ENCODE measurements at regions not wholly inside any gene's neighbourhood (a gene's known extent, or its start where the extent isn't known, plus 50 kb on each side); places are given as distances from the start of the nearest gene placed in this dataset.

DNA sequence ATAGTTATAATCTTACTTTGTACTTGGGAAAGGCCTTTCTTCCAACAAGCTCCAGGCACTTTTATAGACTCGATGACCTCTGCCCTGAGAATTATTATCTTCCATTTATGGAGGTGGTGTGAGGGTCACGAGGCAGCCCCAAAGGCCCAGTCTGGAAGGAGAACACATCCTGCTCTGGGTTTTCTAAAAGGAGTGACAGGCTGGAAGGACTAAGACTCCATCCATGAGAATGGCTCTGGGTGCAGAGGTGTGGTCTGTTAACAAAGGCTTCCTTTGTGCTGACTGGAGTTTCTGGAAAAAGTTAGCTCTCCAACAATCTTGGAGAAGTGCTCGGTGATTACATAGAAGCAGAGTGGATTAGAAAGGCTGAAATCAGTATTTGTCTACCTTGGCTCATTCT, 74.7 kb upstream of the SESN3 start:
- Mint-ChIP-seq H3K4me3 (no peak overlapping the region), H3K36me3 (ENCODE audit: low read depth) (no peaks in the 10 kb centered on the region), H3K27me3 (ENCODE audit: low read depth) (no peaks in the 10 kb centered on the region), H3K27ac (no peak overlapping the region), H3K9me3 (ENCODE audit: insufficient read depth) (no peaks in the 10 kb centered on the region), H3K4me1 (ENCODE audit: low read depth) (peaks cover 4% of the 10 kb centered on the region)
- no peak for DNase-seq
- ATAC-seq = no peak
- CTCF ChIA-PET = interaction anchor here (1.4 kb wide), 1 partner anchor 154 kb away, joined by 4 read pairs; no protein-coding TSS in a partner anchor
- POLR2A ChIA-PET = no interaction called here

GRCh38 chr11:95304777-95305176, 73.8 kb upstream of the SESN3 start:
- peaks cover 4% of the 10 kb centered on the region for H3K4me1 Mint-ChIP-seq (ENCODE audit: low read depth)
- H3K27me3 Mint-ChIP-seq (ENCODE audit: low read depth) = no peaks in the 10 kb centered on the region
- no peak overlapping the region for H3K27ac Mint-ChIP-seq
- no peaks in the 10 kb centered on the region for H3K9me3 Mint-ChIP-seq (ENCODE audit: insufficient read depth)
- ATAC-seq (no peak), DNase-seq (no peak)
- no peaks in the 10 kb centered on the region for H3K36me3 Mint-ChIP-seq (ENCODE audit: low read depth)
- POLR2A ChIA-PET = no interaction called here
- CTCF ChIA-PET = no interaction called here
- no peak overlapping the region for H3K4me3 Mint-ChIP-seq

GRCh38 chr11:95302211-95302610, 71.2 kb upstream of the SESN3 start:
- H3K27ac Mint-ChIP-seq = no peak overlapping the region
- no peak for ATAC-seq
- DNase-seq = no peak
- no peaks in the 10 kb centered on the region for H3K9me3 Mint-ChIP-seq (ENCODE audit: insufficient read depth)
- ChIA-PET CTCF (no interaction called here), POLR2A (no interaction called here)
- H3K4me1 Mint-ChIP-seq (ENCODE audit: low read depth) = peaks cover 7% of the 10 kb centered on the region
- H3K36me3 Mint-ChIP-seq (ENCODE audit: low read depth) = no peaks in the 10 kb centered on the region
- no peak overlapping the region for H3K4me3 Mint-ChIP-seq
- no peaks in the 10 kb centered on the region for H3K27me3 Mint-ChIP-seq (ENCODE audit: low read depth)

DNA sequence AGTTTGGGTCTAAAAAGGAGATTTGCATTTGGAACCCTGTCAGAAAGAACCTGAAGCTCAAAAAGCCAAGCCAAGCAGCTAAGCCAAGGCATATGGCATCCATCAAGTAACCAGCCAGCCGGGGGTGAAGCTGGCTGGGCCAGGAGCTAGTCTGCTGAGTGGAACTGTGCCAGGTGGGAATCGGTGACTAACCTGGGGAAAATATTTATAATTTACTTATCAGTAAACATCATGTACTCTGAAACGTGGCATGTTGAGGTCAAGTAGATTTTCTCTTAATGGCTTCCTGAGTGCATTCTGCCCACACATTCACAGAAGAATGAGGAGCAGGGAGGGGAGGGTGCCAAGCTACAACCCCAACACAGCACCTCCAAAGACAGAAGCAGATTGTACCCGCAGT, 70.5 kb upstream of the SESN3 start:
- no peaks in the 10 kb centered on the region for H3K36me3 Mint-ChIP-seq (ENCODE audit: low read depth)
- no peak for DNase-seq
- peaks cover 12% of the 10 kb centered on the region for H3K4me1 Mint-ChIP-seq (ENCODE audit: low read depth)
- POLR2A ChIA-PET = no interaction called here
- CTCF ChIA-PET = no interaction called here
- H3K9me3 Mint-ChIP-seq (ENCODE audit: insufficient read depth) = no peaks in the 10 kb centered on the region
- H3K4me3 Mint-ChIP-seq = no peak overlapping the region
- no peak overlapping the region for H3K27ac Mint-ChIP-seq
- ATAC-seq = no peak
- no peaks in the 10 kb centered on the region for H3K27me3 Mint-ChIP-seq (ENCODE audit: low read depth)

GRCh38 chr11:95299078-95299679, 68.2 kb upstream of the SESN3 start:
- Mint-ChIP-seq H3K9me3 (ENCODE audit: insufficient read depth) (no peaks in the 10 kb centered on the region), H3K4me3 (no peak overlapping the region), H3K36me3 (ENCODE audit: low read depth) (no peaks in the 10 kb centered on the region), H3K27me3 (ENCODE audit: low read depth) (no peaks in the 10 kb centered on the region), H3K27ac (no peak overlapping the region), H3K4me1 (ENCODE audit: low read depth) (peaks cover 13% of the 10 kb centered on the region)
- no peak for DNase-seq
- ChIA-PET POLR2A (no interaction called here), CTCF (no interaction called here)
- ATAC-seq = no peak

DNA sequence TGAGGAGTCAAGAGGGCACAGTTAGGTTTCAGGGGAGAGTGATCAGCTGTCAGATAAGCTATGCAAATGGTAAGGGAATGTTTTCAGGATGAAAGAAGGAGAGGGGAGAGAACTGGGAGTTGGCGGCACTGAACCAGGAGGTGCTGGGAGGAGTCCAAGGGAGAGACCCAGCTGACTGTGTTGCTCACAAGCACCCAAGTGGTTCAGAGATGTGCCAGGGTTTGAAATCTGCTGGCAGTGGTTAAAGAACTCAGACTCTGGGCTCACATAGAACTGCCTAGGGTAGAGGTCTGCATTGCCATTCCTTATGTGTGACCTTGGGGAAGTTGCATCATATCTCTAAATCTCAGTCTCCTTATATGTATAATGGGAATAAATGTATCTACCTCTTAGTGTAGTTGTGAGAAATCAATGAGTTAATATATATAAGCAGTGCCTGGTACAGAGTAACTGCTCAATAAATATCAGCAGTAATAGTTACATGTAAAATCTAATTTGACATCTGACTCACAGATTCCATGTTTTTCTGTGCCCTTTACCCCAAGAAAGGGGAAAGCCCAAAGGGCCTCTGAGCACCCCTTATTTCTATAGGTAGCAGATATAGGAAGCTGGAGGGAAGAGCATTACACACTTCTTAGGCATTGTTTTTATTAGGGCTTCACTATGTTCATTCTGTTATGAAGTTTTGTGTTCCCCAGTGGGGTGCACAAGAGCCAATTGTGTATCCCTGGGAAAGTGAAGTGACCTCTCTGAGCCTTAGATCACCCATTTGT, 66.9 kb upstream of the SESN3 start:
- H3K27ac Mint-ChIP-seq = no peak overlapping the region
- no peak overlapping the region for H3K4me3 Mint-ChIP-seq
- DNase-seq (no peak), ATAC-seq (no peak)
- H3K36me3 Mint-ChIP-seq (ENCODE audit: low read depth) = no peaks in the 10 kb centered on the region
- no peaks in the 10 kb centered on the region for H3K9me3 Mint-ChIP-seq (ENCODE audit: insufficient read depth)
- H3K4me1 Mint-ChIP-seq (ENCODE audit: low read depth) = peaks cover 13% of the 10 kb centered on the region
- no peaks in the 10 kb centered on the region for H3K27me3 Mint-ChIP-seq (ENCODE audit: low read depth)
- CTCF ChIA-PET = interaction anchor here (0.7 to 1.2 kb wide), 2 partner anchors 37 to 407 kb away, joined by 3 to 4 read pairs; no protein-coding TSS in a partner anchor
- POLR2A ChIA-PET = no interaction called here

DNA sequence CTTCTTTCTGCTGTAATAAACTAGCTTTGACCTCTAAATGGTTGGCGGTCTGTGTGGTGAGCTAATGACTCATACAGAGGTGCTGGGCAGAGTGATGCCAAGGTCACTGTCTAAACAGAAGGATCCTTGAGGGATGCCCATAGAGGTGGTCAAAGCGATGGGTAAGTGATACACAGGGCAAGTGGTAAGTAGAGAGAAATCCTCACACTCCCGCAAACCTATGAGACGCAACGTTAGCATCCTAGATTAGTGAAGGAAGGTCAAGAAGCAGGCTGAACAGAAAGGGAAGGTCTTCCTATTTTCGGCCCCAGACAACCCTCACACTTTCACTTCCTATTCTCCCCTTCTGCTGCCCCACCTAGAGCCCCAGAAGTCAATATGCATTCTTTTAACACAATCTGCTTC, 65.6 kb upstream of the SESN3 start:
- peaks cover 13% of the 10 kb centered on the region for H3K4me1 Mint-ChIP-seq (ENCODE audit: low read depth)
- H3K9me3 Mint-ChIP-seq (ENCODE audit: insufficient read depth) = no peaks in the 10 kb centered on the region
- CTCF ChIA-PET = no interaction called here
- no peak overlapping the region for H3K4me3 Mint-ChIP-seq
- no peaks in the 10 kb centered on the region for H3K36me3 Mint-ChIP-seq (ENCODE audit: low read depth)
- H3K27ac Mint-ChIP-seq = no peak overlapping the region
- H3K27me3 Mint-ChIP-seq (ENCODE audit: low read depth) = no peaks in the 10 kb centered on the region
- DNase-seq (no peak), ATAC-seq (no peak)
- POLR2A ChIA-PET = no interaction called here

- Mint-ChIP-seq H3K9me3 (ENCODE audit: insufficient read depth) (no peaks in the 10 kb centered on the region), H3K36me3 (ENCODE audit: low read depth) (no peaks in the 10 kb centered on the region), H3K27ac (no peak overlapping the region), H3K4me3 (no peak overlapping the region), H3K4me1 (ENCODE audit: low read depth) (peaks cover 13% of the 10 kb centered on the region), H3K27me3 (ENCODE audit: low read depth) (no peaks in the 10 kb centered on the region)
- no peak for ATAC-seq
- ChIA-PET POLR2A (no interaction called here), CTCF (no interaction called here)
- DNase-seq = no peak
Measured at GRCh38 chr11:95296165-95296564, 65.2 kb upstream of the SESN3 start.

DNA sequence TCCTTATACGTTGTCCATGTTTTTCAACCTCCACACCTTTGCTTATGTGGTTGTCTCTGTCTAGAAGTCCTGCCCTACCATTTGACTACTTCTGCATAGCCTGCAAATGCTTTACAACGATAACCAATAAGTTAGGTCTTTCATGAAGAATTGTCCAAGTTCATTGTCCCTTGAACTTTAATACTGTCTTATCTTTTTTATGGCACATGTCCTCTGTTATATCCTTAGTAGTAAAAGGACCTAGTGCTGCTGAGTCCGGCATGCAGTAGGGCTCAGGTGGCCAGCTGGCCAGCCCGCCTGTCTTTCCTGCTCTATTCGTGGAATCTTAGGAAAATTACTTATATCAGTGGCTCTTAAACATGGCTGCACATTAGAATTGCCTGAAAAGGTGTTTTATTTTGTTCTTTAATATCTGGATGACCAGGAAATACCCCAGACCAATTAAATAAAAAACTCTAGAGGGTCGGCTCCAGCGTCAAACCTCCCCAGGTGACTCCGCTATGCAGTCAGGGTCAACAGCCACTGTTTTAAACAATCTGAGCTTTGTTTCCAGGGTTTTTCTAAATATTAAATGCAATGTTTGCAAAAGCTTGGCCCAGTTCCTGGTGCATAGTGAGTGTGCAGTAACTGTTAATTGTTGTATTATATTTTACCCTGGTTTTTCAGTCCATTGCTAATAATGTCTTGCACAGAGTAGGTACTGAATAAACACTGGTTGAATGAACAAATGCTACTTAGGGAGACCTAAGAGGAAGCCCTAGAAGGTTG, 64.6 kb upstream of the SESN3 start:
- no peaks in the 10 kb centered on the region for H3K9me3 Mint-ChIP-seq (ENCODE audit: insufficient read depth)
- H3K27me3 Mint-ChIP-seq (ENCODE audit: low read depth) = no peaks in the 10 kb centered on the region
- no peak overlapping the region for H3K4me3 Mint-ChIP-seq
- no peaks in the 10 kb centered on the region for H3K36me3 Mint-ChIP-seq (ENCODE audit: low read depth)
- H3K27ac Mint-ChIP-seq = no peak overlapping the region
- H3K4me1 Mint-ChIP-seq (ENCODE audit: low read depth) = peaks cover 13% of the 10 kb centered on the region
- ATAC-seq = no peak
- ChIA-PET POLR2A (no interaction called here), CTCF (no interaction called here)
- no peak for DNase-seq

DNA sequence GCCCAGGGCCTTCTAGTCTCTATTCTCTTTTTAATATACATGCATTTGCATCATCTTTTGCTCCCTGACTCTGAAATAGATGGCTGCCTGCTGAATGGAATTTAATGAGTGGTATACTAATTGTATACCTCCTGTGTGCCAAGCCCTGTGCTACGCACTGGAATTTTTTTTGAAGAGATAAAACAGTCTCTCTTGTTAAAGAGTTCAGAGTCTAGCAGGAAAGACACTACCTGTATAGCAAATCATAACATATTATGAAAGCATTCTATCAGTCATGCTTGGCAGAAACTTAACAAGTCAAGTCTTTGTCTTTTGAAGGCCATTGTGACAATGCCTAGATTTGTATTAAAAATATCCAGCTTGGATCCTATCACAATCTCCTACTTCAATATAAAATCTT, 63.7 kb upstream of the SESN3 start:
- ChIA-PET POLR2A (no interaction called here), CTCF (no interaction called here)
- DNase-seq = no peak
- Mint-ChIP-seq H3K9me3 (ENCODE audit: insufficient read depth) (no peaks in the 10 kb centered on the region), H3K27me3 (ENCODE audit: low read depth) (peaks cover 3% of the 10 kb centered on the region), H3K36me3 (ENCODE audit: low read depth) (no peaks in the 10 kb centered on the region), H3K4me3 (no peak overlapping the region), H3K27ac (no peak overlapping the region), H3K4me1 (ENCODE audit: low read depth) (peaks cover 13% of the 10 kb centered on the region)
- no peak for ATAC-seq

- Mint-ChIP-seq H3K4me1 (ENCODE audit: low read depth) (peaks cover 6% of the 10 kb centered on the region), H3K4me3 (no peak overlapping the region), H3K27me3 (ENCODE audit: low read depth) (peaks cover 4% of the 10 kb centered on the region), H3K36me3 (ENCODE audit: low read depth) (no peaks in the 10 kb centered on the region), H3K9me3 (ENCODE audit: insufficient read depth) (no peaks in the 10 kb centered on the region), H3K27ac (no peak overlapping the region)
- ChIA-PET CTCF (no interaction called here), POLR2A (no interaction called here)
- DNase-seq (no peak), ATAC-seq (no peak)
Measured at GRCh38 chr11:95293116-95293515, 62.1 kb upstream of the SESN3 start.

GRCh38 chr11:95291946-95292345, 60.9 kb upstream of the SESN3 start:
- no peak for ATAC-seq
- Mint-ChIP-seq H3K4me1 (ENCODE audit: low read depth) (peaks cover 5% of the 10 kb centered on the region), H3K4me3 (no peak overlapping the region), H3K27ac (no peak overlapping the region), H3K36me3 (ENCODE audit: low read depth) (no peaks in the 10 kb centered on the region), H3K27me3 (ENCODE audit: low read depth) (peaks cover 4% of the 10 kb centered on the region), H3K9me3 (ENCODE audit: insufficient read depth) (no peaks in the 10 kb centered on the region)
- CTCF ChIA-PET = no interaction called here
- no peak for DNase-seq
- POLR2A ChIA-PET = no interaction called here
